WTC11 (cell line): ENCODE measurements at regions not wholly inside any gene's neighbourhood (a gene's known extent, or its start where the extent isn't known, plus 50 kb on each side); places are given as distances from the start of the nearest gene placed in this dataset.
"Not testable (repeated sequence)": the region's sequence is repeated elsewhere in the genome, so short reads cannot be mapped to it uniquely, and the experiment has no call there.

Experiments
- ATAC-seq: fragments of 200-7000 bp; cut with Tn5 transposase; 2 replicates; pipeline ENCODE4 v1.10.0; 2021; ENCODE audit warnings: mild to moderate bottlenecking, moderate library complexity
- CTCF ChIA-PET: fragments of 300-600 bp; sonication (Branson Sonifier 250); formaldehyde crosslinking; loops from one replicate; lab custom pipeline; 2021; ENCODE audit warnings: antibody characterized with exemption; lab: Charles Lee
- POLR2A ChIA-PET: fragments of 350-600 bp; sonication (Branson Sonifier 250); formaldehyde crosslinking; loops from one replicate; lab custom pipeline; 2021; ENCODE audit warnings: antibody characterized with exemption; lab: Charles Lee
- DNase-seq: peaks from one replicate; pipeline ENCODE4 v3.0.0; 2021; ENCODE audit warnings: low spot score
- H3K27ac Mint-ChIP-seq: 2 replicates; pipeline ENCODE4 v1.8.0; 2021; ENCODE audit warnings: mixed read lengths
- H3K27me3 Mint-ChIP-seq: 2 replicates; pipeline ENCODE4 v1.8.0; 2021; ENCODE audit warnings: low read depth, mild to moderate bottlenecking, moderate library complexity, mixed read lengths
- H3K36me3 Mint-ChIP-seq: 2 replicates; pipeline ENCODE4 v1.8.0; 2021; ENCODE audit warnings: mixed read lengths
- H3K4me1 Mint-ChIP-seq: 2 replicates; pipeline ENCODE4 v1.8.0; 2022; ENCODE audit warnings: mixed read lengths
- H3K4me3 Mint-ChIP-seq: 2 replicates; pipeline ENCODE4 v1.8.0; 2021; ENCODE audit warnings: mild to moderate bottlenecking, moderate library complexity, mixed read lengths
- H3K9me3 Mint-ChIP-seq: 2 replicates; pipeline ENCODE4 v1.8.0; 2021; ENCODE audit warnings: mixed read lengths
- ATF1 ChIP-seq: sonication (generic); formaldehyde crosslinking; IDR thresholded peaks from 2 replicates; pipeline ENCODE4 v1.8.1; 2023; ENCODE audit warnings: mild to moderate bottlenecking, moderate library complexity, missing genetic modification reagents
- CREB1 ChIP-seq: sonication (generic); formaldehyde crosslinking; IDR thresholded peaks from 2 replicates; pipeline ENCODE4 v1.8.0; 2023; ENCODE audit warnings: mild to moderate bottlenecking, missing genetic modification reagents
- ESRRA ChIP-seq: sonication (generic); formaldehyde crosslinking; IDR thresholded peaks from 2 replicates; pipeline ENCODE4 v1.8.1; 2022; ENCODE audit warnings: mild to moderate bottlenecking, missing genetic modification reagents, borderline replicate concordance
- FOXJ3 ChIP-seq: sonication (generic); formaldehyde crosslinking; IDR thresholded peaks from 2 replicates; pipeline ENCODE4 v1.9.0; 2021; ENCODE audit warnings: missing genetic modification reagents, mild to moderate bottlenecking, borderline replicate concordance
- JUN ChIP-seq: sonication (generic); formaldehyde crosslinking; IDR thresholded peaks from 2 replicates; pipeline ENCODE4 v1.8.0; 2023; ENCODE audit warnings: mild to moderate bottlenecking, missing genetic modification reagents
- MXD4 ChIP-seq: fragments of 250-450 bp; sonication (Bioruptor Pico); IDR thresholded peaks from 2 replicates; pipeline ENCODE4 v1.8.0; 2021; ENCODE audit warnings: mild to moderate bottlenecking, moderate library complexity, borderline replicate concordance
- MYBL2 ChIP-seq: sonication (generic); formaldehyde crosslinking; IDR thresholded peaks from 2 replicates; pipeline ENCODE4 v1.8.1; 2023; ENCODE audit warnings: mild to moderate bottlenecking, moderate library complexity, missing genetic modification reagents
- NFE2L1 ChIP-seq: sonication (generic); formaldehyde crosslinking; IDR thresholded peaks from 2 replicates; pipeline ENCODE4 v1.8.1; 2023; ENCODE audit warnings: missing genetic modification reagents
- NFYB ChIP-seq: sonication (generic); formaldehyde crosslinking; conservative IDR thresholded peaks from 2 replicates; pipeline ENCODE4 v1.8.0; 2022; ENCODE audit warnings: low read depth, missing genetic modification reagents
- SMAD4 ChIP-seq: sonication (generic); formaldehyde crosslinking; IDR thresholded peaks from 2 replicates; pipeline ENCODE4 v1.8.0; 2022; ENCODE audit warnings: mild to moderate bottlenecking, missing genetic modification reagents
- TCF7 ChIP-seq: sonication (generic); formaldehyde crosslinking; IDR thresholded peaks from 2 replicates; pipeline ENCODE4 v1.8.0; 2022; ENCODE audit warnings: mild to moderate bottlenecking, low read depth, missing genetic modification reagents, moderate library complexity
- ZNF263 ChIP-seq: sonication (generic); formaldehyde crosslinking; IDR thresholded peaks from 2 replicates; pipeline ENCODE4 v1.8.1; 2022; ENCODE audit warnings: low read depth, mild to moderate bottlenecking, moderate library complexity, missing genetic modification reagents
- ZNF423 ChIP-seq: fragments of 250-450 bp; sonication (Bioruptor Pico); IDR thresholded peaks from 2 replicates; pipeline ENCODE4 v2.1.2; 2022; ENCODE audit warnings: mild to moderate bottlenecking, moderate library complexity
- ZNF671 ChIP-seq: fragments of 250-450 bp; sonication (Bioruptor Pico); IDR thresholded peaks from 2 replicates; pipeline ENCODE4 v1.8.0; 2021; ENCODE audit warnings: mild to moderate bottlenecking
- TF ChIP-seq, protein P1 (sequence below): fragments of 200-600 bp; IDR thresholded peaks from 2 replicates; pipeline ENCODE4 v1.8.0; 2022; ENCODE audit warnings: antibody characterized with exemption
- TF ChIP-seq, protein P2 (sequence below): sonication (generic); formaldehyde crosslinking; IDR thresholded peaks from 2 replicates; pipeline ENCODE4 v1.8.1; 2023; ENCODE audit warnings: mild to moderate bottlenecking, moderate library complexity, missing genetic modification reagents
- TF ChIP-seq, protein P3 (sequence below): sonication (generic); formaldehyde crosslinking; IDR thresholded peaks from 2 replicates; pipeline ENCODE4 v1.8.0; 2022; ENCODE audit warnings: mild to moderate bottlenecking, missing genetic modification reagents
- TF ChIP-seq, protein P4 (sequence below): sonication (generic); formaldehyde crosslinking; IDR thresholded peaks from 2 replicates; pipeline ENCODE4 v1.8.1; 2023; ENCODE audit warnings: mild to moderate bottlenecking, missing genetic modification reagents, moderate library complexity

DNA sequence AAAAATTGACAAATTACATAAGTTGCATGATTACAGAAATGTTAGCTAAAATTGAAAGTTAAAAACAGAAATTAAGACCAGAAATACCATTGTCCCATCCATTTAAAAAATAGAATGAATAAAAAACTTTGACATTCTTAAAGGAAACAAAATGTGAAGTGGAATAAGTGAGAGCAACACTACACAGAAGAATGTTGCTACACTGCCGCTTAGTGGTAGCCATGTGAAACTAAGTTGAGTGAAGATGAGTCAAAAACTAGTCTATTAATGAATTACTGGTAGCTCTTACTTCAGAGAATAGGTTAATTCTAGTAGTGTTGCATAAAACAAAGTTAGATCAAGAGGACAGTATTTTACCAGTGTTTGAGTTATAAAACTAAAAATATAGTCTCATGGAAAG lies 571.0 kb upstream of the KLHL4 start:
- no peak overlapping the region for H3K4me3 Mint-ChIP-seq
- ATAC-seq = peak; percentile 58; the same call in 1 of the 2 replicates
- DNase-seq = peak; percentile 17
- peaks cover 31% of the 10 kb centered on the region for H3K4me1 Mint-ChIP-seq
- TF ChIP-seq MXD4 (CRISPR knock-in tag) = no peak
- TF ChIP-seq, protein P1, sequence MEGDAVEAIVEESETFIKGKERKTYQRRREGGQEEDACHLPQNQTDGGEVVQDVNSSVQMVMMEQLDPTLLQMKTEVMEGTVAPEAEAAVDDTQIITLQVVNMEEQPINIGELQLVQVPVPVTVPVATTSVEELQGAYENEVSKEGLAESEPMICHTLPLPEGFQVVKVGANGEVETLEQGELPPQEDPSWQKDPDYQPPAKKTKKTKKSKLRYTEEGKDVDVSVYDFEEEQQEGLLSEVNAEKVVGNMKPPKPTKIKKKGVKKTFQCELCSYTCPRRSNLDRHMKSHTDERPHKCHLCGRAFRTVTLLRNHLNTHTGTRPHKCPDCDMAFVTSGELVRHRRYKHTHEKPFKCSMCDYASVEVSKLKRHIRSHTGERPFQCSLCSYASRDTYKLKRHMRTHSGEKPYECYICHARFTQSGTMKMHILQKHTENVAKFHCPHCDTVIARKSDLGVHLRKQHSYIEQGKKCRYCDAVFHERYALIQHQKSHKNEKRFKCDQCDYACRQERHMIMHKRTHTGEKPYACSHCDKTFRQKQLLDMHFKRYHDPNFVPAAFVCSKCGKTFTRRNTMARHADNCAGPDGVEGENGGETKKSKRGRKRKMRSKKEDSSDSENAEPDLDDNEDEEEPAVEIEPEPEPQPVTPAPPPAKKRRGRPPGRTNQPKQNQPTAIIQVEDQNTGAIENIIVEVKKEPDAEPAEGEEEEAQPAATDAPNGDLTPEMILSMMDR = peak; percentile 18; the same call in 1 of the 2 replicates
- TF ChIP-seq, protein P2, sequence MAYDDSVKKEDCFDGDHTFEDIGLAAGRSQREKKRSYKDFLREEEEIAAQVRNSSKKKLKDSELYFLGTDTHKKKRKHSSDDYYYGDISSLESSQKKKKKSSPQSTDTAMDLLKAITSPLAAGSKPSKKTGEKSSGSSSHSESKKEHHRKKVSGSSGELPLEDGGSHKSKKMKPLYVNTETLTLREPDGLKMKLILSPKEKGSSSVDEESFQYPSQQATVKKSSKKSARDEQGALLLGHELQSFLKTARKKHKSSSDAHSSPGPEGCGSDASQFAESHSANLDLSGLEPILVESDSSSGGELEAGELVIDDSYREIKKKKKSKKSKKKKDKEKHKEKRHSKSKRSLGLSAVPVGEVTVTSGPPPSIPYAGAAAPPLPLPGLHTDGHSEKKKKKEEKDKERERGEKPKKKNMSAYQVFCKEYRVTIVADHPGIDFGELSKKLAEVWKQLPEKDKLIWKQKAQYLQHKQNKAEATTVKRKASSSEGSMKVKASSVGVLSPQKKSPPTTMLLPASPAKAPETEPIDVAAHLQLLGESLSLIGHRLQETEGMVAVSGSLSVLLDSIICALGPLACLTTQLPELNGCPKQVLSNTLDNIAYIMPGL (CRISPR knock-in tag) = no peak
- no peaks in the 10 kb centered on the region for H3K9me3 Mint-ChIP-seq
- H3K27me3 Mint-ChIP-seq = no peaks in the 10 kb centered on the region
- ChIA-PET POLR2A (no interaction called here), CTCF (interaction anchor here (0.6 to 1.7 kb wide), 7 partner anchors 28 to 683 kb away, joined by 3 to 6 read pairs (median 4); no protein-coding TSS in a partner anchor)
- no peak overlapping the region for H3K27ac Mint-ChIP-seq
- H3K36me3 Mint-ChIP-seq = no peaks in the 10 kb centered on the region

DNA sequence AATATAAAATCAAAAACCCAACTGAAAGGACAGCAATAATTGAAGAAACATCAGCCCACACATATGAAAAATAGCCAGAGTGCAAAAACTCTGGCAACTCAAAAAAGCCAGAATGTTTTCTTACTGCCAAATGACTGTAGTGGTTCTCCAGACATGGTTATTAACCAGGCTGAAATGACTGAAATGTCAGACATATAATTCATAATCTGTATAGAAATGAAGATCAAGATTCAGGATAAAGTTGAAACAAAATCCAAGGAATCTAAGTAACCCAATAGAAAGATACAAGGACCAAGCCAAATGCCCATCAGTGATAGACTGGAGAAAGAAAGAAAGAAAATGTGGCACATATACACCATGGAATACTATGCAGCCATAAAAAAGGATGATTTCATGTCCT lies 553.3 kb upstream of the KLHL4 start:
- no peak for DNase-seq
- ChIA-PET CTCF (no interaction called here), POLR2A (no interaction called here)
- no peaks in the 10 kb centered on the region; the same call in 1 of the 2 replicates for H3K27me3 Mint-ChIP-seq
- no peak overlapping the region for H3K4me3 Mint-ChIP-seq
- H3K4me1 Mint-ChIP-seq = peaks cover 17% of the 10 kb centered on the region
- peaks cover 17% of the 10 kb centered on the region for H3K9me3 Mint-ChIP-seq
- no peak overlapping the region for H3K27ac Mint-ChIP-seq
- TF ChIP-seq ZNF263 (CRISPR knock-in tag) = no peak
- no peak for ATAC-seq
- peaks cover 10% of the 10 kb centered on the region for H3K36me3 Mint-ChIP-seq

DNA sequence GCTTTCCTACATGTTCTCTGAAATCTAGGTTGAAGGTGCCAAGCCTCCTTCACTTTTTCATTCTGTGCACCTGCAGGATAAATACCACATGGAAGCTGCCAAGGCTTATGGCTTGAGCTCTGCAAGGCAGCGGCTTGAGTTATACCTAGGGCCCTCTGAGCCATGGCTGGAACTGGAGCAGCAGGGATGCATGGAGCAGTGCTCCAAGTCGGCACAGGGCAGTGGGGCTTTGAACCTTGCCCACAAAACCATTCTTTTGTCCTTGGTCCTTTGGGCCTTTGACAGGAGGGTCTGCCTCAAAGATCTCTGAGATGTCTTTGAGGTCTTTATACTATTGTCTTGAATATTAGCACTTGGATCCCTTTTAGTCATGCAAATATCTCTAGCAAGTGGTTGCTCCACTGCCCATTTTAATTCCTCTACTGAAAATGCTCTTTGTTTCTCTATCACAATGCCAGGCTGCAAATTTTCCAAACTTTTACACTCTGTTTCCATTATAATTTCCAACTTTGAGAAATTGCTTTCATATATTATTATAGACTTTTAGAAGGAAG lies 536.2 kb upstream of the KLHL4 start:
- TF ChIP-seq CREB1 (CRISPR knock-in tag) = no peak
- TF ChIP-seq, protein P3, sequence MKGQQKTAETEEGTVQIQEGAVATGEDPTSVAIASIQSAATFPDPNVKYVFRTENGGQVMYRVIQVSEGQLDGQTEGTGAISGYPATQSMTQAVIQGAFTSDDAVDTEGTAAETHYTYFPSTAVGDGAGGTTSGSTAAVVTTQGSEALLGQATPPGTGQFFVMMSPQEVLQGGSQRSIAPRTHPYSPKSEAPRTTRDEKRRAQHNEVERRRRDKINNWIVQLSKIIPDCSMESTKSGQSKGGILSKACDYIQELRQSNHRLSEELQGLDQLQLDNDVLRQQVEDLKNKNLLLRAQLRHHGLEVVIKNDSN (CRISPR knock-in tag) = no peak
- TF ChIP-seq, protein P4, sequence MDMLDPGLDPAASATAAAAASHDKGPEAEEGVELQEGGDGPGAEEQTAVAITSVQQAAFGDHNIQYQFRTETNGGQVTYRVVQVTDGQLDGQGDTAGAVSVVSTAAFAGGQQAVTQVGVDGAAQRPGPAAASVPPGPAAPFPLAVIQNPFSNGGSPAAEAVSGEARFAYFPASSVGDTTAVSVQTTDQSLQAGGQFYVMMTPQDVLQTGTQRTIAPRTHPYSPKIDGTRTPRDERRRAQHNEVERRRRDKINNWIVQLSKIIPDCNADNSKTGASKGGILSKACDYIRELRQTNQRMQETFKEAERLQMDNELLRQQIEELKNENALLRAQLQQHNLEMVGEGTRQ (CRISPR knock-in tag) = no peak
- TF ChIP-seq JUN (CRISPR knock-in tag) = no peak
- no peak for TF ChIP-seq ZNF671
- no peak for TF ChIP-seq TCF7
- TF ChIP-seq ESRRA (CRISPR knock-in tag) = no peak
- TF ChIP-seq NFYB (CRISPR knock-in tag) = no peak
- TF ChIP-seq NFE2L1 = no peak
- no peak for TF ChIP-seq FOXJ3
- no peak for TF ChIP-seq SMAD4 (CRISPR knock-in tag)
- TF ChIP-seq MYBL2 = no peak
- no peak for TF ChIP-seq ATF1 (CRISPR knock-in tag)
- TF ChIP-seq, protein P2 (CRISPR knock-in tag) = no peak
- no peak for TF ChIP-seq ZNF423
- Mint-ChIP-seq H3K4me3 (no peak overlapping the region), H3K27me3 (peaks cover 8% of the 10 kb centered on the region), H3K9me3 (peaks cover 17% of the 10 kb centered on the region), H3K4me1 (peaks cover 54% of the 10 kb centered on the region), H3K36me3 (peaks cover 38% of the 10 kb centered on the region), H3K27ac (no peak overlapping the region)
- CTCF ChIA-PET = no interaction called here
- ATAC-seq = peak; percentile 98
- peak; percentile 12 for DNase-seq
- POLR2A ChIA-PET = no interaction called here

DNA sequence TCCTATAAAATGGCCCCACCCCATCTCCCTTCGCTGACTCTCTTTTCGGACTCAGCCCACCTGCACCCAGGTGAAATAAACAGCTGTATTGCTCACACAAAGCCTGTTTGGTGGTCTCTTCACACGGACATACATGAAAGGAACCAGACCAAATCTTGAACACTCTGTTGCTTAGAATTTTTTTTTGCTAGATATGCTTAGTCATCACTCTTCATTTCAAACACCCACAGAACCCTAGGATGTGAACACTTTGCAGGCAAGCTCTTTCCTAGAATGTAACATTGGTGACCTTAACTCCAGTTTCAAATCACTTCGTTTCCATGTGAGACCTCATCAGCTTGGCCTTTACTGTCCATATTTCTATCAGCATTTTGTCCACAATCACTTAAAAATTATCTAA lies 530.3 kb upstream of the KLHL4 start:
- peaks cover 40% of the 10 kb centered on the region for H3K36me3 Mint-ChIP-seq
- H3K27me3 Mint-ChIP-seq, ATAC-seq, H3K27ac Mint-ChIP-seq, CTCF ChIA-PET, H3K4me3 Mint-ChIP-seq, POLR2A ChIA-PET, DNase-seq: not testable (repeated sequence)
- H3K4me1 Mint-ChIP-seq = peaks cover 34% of the 10 kb centered on the region
- H3K9me3 Mint-ChIP-seq = peaks cover 19% of the 10 kb centered on the region
